CD4-positive, alpha-beta T cell treated with Interleukin-1 beta for 1 hour (primary cell): ENCODE measurements at regions not wholly inside any gene's neighbourhood (a gene's known extent, or its start where the extent isn't known, plus 50 kb on each side); places are given as distances from the start of the nearest gene placed in this dataset.

Experiments used
- DNase-seq, 2 donors: peaks; one replicate each; pipeline ENCODE4 v3.0.0-alpha.2; 2020 to 2022

- DNase-seq: no peak
Measured at GRCh38 chr2:35080231-35080910, 1275.2 kb upstream of the CRIM1 start.

GRCh38 chr2:35067420-35067819 lies 1288.2 kb upstream of the CRIM1 start:
- no peak for DNase-seq

GRCh38 chr2:35063836-35064235 lies 1291.7 kb upstream of the CRIM1 start:
- DNase-seq: no peak

- no peak for DNase-seq
Measured at GRCh38 chr2:35035883-35036282, 1319.7 kb upstream of the CRIM1 start.

GRCh38 chr2:35033748-35034147 lies 1321.8 kb upstream of the CRIM1 start:
- no peak for DNase-seq

GRCh38 chr2:35023545-35023944 lies 1332.0 kb upstream of the CRIM1 start:
- DNase-seq: no peak

- DNase-seq: no peak
Measured at GRCh38 chr2:35000453-35000852, 1355.1 kb upstream of the CRIM1 start.

GRCh38 chr2:34998741-34999140 lies 1356.8 kb upstream of the CRIM1 start:
- DNase-seq: no peak

GRCh38 chr2:34997779-34998178 lies 1357.8 kb upstream of the CRIM1 start:
- DNase-seq: no peak

GRCh38 chr2:34995196-34995595 lies 1360.4 kb upstream of the CRIM1 start:
- no peak for DNase-seq

GRCh38 chr2:34991508-34992274 lies 1363.9 kb upstream of the CRIM1 start:
- DNase-seq: no peak

GRCh38 chr2:34985474-34985873 lies 1370.1 kb upstream of the CRIM1 start:
- no peak for DNase-seq

GRCh38 chr2:34980689-34981088 lies 1374.9 kb upstream of the CRIM1 start:
- DNase-seq: no peak

- DNase-seq: no peak
Measured at GRCh38 chr2:34979148-34979547, 1376.4 kb upstream of the CRIM1 start.

GRCh38 chr2:34961822-34962221 lies 1362.7 kb upstream of the FAM98A start:
- DNase-seq: no peak

- DNase-seq: no peak
Measured at GRCh38 chr2:34954758-34955157, 1355.7 kb upstream of the FAM98A start.

- no peak for DNase-seq
Measured at GRCh38 chr2:34950797-34951196, 1351.7 kb upstream of the FAM98A start.

- no peak for DNase-seq
Measured at GRCh38 chr2:34949316-34949715, 1350.2 kb upstream of the FAM98A start.

GRCh38 chr2:34936089-34936488 lies 1337.0 kb upstream of the FAM98A start:
- DNase-seq: no peak

- DNase-seq: no peak
Measured at GRCh38 chr2:34912084-34912483, 1313.0 kb upstream of the FAM98A start.

- no peak for DNase-seq
Measured at GRCh38 chr2:34909992-34910705, 1311.0 kb upstream of the FAM98A start.

GRCh38 chr2:34907812-34908211 lies 1308.7 kb upstream of the FAM98A start:
- DNase-seq: no peak

GRCh38 chr2:34901739-34902138 lies 1302.6 kb upstream of the FAM98A start:
- no peak for DNase-seq

GRCh38 chr2:34899079-34899478 lies 1300.0 kb upstream of the FAM98A start:
- no peak for DNase-seq
